ENCODE measurements at regions not wholly inside any gene's neighbourhood (a gene's known extent, or its start where the extent isn't known, plus 50 kb on each side); places are given as distances from the start of the nearest gene placed in this dataset.
"Not testable (repeated sequence)": the region's sequence is repeated elsewhere in the genome, so short reads cannot be mapped to it uniquely, and the experiment has no call there.

DNA sequence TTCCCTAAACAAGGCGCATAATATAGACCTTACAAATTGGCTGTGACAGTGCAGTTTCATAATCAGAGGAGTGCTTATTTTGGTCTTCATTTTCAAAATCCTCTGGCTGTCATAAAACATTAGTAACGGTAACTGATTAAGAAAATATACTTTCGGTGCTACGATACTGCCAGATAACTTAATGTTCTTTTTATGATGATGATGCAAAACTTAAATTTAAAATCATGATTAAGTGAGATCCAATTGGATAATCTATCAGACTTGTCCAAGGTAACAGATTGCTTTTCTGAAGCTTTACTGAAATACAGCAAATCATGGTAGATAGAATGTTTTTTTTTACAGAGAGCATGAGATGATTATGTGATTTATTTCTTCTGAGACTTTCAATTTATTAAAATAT is 364.2 kb upstream of the CNTN3 start:
- no peak for DNase-seq (ENCODE audit: low read depth)

GRCh38 chr3:74985028-74985904 is 370.8 kb upstream of the CNTN3 start:
- DNase-seq (ENCODE audit: low read depth), result not testable (repeated sequence)

GRCh38 chr3:74988095-74988494 is 373.6 kb upstream of the CNTN3 start:
- DNase-seq (ENCODE audit: low read depth), result no peak

DNA sequence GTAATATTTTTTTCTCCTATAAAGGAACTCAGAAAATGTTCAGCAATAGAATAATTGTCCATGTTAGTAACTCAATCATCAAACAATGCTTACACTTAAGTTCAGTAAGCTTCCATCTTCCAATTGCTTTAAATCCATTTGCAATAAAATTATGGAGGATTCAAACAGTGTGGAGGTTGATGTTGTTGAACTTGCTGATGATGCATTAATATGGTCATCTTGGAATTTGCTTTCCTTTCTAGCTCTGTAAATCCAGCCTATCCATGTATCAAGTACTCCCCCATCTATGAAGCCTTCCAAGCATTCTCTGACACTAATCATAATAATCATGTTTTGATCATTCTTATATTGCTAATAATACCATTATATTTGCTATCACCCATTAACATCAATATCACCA is 378.4 kb upstream of the CNTN3 start:
- no peak for DNase-seq (ENCODE audit: low read depth)

- DNase-seq (ENCODE audit: low read depth), result peak; percentile 1
Measured at GRCh38 chr3:75001330-75001729, 386.9 kb upstream of the CNTN3 start.

DNA sequence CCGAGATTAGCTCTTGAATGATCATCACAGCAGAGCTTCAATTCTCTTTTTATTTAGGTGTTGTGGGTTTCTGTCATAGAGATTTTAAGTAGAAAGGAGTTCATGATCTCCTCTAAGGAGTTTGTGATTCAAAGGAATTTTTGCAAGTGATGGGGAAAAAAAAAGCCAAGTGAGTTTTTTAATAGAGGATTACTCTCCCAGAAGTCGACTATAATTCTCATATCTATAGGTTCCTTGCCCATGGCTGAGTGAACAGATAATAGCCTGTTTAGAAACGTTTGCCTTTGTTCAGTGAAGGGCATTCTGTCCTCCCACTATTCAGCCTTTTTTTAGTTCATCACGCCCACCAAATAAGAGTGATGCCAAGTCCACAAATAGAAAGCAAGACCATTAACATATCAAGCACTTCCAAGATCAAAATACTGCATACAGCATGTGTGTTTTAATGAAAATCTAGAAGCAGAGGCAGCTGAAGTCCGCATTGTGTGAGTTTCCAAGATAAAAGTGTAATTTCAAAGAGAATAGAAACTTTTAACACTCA is 398.4 kb upstream of the CNTN3 start:
- DNase-seq (ENCODE audit: low read depth), result no peak

GRCh38 chr3:75014008-75014407 is 399.5 kb upstream of the CNTN3 start:
- DNase-seq (ENCODE audit: low read depth), result no peak

- no peak for DNase-seq (ENCODE audit: low read depth)
Measured at GRCh38 chr3:75015280-75015679, 400.8 kb upstream of the CNTN3 start.

DNA sequence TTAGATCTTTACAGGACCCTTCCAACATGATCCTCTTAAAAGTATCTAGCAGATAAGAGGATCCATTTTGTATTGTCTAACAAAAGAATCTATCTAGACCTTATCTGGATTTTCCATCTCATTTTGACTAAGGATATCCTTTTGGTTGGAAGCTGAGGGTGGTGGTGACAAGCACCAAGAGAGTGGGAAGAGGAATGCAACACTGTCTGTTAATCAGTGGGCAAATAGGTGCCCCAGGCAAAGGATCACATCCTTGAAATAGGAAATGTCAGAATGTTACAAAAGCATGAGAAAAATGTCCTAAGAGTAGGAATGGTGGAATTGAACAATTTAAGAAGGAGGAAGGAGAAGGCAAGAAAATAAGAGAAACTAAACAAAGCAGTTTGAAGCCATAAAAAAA is 420.7 kb upstream of the CNTN3 start:
- no peak for DNase-seq (ENCODE audit: low read depth)

DNA sequence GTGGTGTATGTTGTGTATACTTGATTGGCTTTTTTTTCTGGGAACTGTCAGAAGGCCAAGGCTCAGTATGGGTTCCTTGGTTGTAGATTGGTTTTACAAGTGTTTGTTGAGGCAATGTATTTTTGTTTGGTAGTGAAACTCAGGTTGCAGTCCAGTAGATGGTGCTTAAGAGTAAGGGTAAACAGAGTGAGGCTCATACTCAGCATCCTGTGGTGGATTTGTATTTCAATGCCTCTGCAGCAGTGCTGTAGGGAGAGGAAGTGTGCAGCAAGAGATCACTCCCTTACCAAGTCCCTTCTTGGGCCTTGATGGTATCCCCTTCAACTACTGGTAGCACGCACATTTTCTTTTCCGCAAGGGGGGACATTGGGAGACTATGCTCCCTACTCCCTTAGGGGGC is 428.5 kb upstream of the CNTN3 start:
- no peak for DNase-seq (ENCODE audit: low read depth)

GRCh38 chr3:75048650-75049049 is 434.2 kb upstream of the CNTN3 start:
- DNase-seq (ENCODE audit: low read depth), result no peak

GRCh38 chr3:75049533-75049932 is 435.1 kb upstream of the CNTN3 start:
- DNase-seq (ENCODE audit: low read depth), result no peak

DNA sequence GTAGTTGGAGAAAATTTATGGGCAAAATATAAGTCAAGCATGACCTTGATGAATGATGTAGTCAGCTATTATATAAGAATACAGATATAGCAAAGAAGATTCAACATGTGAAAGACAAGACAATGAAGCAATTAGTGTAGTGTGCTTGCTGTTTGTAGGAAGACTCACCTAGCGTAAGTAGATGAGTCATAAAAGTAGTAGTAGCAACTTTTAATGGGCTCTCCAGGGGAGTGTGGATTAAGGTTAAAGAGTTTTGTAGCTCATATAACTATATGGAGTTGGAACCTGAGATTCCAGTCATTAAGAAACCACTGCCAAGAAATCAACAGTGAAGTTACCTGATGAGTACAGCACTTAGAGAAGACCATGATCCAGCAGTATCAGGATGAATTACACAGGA is 444.7 kb upstream of the CNTN3 start:
- no peak for DNase-seq (ENCODE audit: low read depth)

GRCh38 chr3:75061806-75062205 is 447.3 kb upstream of the CNTN3 start:
- no peak for DNase-seq (ENCODE audit: low read depth)

- no peak for DNase-seq (ENCODE audit: low read depth)
Measured at GRCh38 chr3:75075158-75075557, 460.7 kb upstream of the CNTN3 start.

- DNase-seq (ENCODE audit: low read depth), result no peak
Measured at GRCh38 chr3:75076481-75076880, 462.0 kb upstream of the CNTN3 start.

DNA sequence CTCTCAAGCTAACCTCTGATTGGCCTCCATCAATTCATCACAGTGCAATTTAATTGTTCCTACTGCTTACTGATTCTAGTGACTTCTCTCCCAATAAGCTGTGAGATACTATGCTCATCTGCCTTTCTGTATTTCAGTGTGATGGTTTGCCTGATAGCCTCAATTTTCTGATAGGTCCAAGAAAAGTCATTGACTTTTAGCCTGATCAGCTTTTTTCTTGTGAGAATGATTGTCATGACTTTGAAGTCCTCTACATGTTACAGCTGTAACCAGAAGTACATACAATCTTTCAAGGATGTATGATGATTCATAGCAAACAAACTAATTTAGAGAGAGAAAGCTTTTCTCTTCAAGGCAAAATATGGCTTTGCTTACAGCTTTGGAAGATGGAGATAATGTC is 463.8 kb upstream of the CNTN3 start:
- no peak for DNase-seq (ENCODE audit: low read depth)

DNA sequence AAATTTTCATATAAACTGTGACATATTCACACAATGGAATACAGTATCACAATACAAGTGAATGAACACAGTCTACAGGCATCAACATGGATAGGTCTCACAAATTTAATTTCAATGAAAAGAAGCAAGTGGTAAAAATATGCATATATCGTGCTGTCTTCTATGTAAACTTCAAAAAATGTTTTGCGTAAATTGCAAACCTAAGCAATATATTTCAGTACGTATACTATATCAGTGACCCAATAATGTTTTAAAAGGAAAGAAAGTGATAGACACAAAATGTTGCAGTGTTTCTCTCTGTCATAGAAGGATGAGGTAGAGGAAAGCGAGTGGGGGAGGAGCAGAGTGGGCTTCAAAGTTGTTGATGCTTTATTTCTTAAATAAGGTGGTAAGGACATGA is 468.4 kb upstream of the CNTN3 start:
- DNase-seq (ENCODE audit: low read depth), result no peak

DNA sequence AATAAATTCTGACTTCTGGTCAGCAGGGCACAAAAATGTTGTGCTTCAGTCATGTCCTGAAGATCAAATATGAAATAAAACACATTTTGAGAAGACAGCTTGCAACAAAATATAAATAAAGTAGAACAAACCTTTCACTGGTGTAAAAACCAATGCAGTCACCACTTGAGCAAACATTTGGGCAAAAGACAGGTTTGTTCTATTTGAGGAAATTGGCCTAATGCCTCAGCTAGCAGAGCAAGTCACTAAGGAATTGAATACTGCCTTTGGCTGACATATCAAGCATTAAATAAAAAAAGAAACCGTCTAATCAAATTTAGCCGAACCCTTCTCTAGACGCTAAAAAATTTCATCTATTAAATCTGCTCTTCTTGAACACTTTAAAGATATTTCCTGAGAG is 475.4 kb upstream of the CNTN3 start:
- DNase-seq (ENCODE audit: low read depth), result no peak

DNA sequence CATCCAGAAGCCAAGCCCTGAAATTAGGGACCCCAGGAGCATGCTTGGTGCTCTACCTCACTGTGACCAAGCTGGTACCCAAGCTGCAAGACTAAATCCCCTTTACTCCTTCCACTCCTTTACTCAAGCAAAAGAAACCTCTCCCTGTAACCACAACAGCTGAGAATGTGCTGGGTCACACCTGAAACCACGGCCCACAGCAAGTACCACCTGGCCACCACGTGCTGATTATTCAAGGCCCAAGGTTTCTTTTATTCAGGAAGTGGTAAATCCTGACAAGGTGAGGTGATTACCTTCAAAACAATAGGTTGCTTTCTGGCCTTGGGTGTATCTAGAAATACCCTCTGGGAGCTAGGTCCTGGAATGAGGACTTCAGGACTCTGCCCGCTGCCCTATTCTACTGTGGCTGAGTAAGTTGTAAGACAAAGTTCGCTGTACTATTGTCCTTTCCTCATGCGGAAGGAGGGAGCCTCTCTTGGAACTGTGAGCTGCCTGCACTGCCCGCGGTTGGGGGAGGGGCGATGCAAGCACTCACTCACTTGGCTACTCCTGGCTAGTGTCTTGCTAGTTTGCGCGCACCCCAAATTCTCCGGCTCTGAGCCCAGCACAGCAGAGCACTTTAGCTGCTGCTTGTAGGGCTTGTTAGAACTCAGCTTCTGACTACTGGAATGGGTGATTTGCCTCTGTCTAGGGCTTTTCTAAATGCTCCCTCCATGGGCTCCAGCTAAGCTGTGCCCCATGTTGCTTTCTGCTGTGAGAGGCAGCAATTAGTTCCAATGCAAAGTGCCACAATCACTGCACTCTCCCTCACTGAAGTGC is 487.1 kb upstream of the CNTN3 start:
- DNase-seq (ENCODE audit: low read depth), result no peak

DNA sequence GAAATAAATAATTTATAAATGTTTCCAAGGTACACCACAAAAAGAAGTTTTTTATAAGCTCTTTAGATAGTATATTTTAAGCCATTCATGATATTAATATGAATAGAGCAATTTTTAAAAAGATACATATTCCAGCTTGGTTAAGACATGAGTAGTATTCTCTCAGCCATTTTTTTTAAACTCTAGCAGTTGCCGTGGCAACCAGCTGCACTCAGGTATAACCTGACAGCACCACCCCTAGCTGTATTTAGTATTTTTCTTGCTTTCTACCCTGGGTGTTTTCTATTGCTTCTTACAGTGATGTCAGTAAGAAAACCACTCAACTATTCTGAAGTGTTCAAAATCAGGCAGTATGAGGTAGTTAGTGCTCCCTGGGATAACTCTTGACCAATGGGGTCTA is 496.3 kb upstream of the CNTN3 start:
- no peak for DNase-seq (ENCODE audit: low read depth)

GRCh38 chr3:75115695-75116094 is 501.2 kb upstream of the CNTN3 start:
- DNase-seq (ENCODE audit: low read depth), result no peak

DNA sequence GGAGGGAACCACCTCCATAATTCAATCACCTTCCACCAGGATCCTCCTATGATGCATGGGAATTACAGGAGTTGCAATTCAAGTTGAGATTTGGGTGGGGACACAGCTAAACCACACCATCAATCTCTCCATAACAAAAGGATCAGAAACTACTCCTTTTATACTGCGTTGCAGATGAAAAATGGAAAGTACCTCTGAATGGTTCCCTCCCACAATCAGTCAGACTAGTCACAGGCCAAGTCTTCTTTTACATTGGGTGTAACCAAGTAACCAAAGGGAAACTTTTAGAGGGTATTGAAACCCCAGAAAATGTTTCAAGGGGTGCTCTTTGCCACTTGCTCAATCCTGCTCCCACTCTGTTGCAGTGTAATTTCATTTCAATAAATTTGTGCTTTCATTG is 504.3 kb upstream of the CNTN3 start:
- DNase-seq (ENCODE audit: low read depth), result no peak

Data from ELR (cell line).